ENCODE measurements at regions not wholly inside any gene's neighbourhood (a gene's known extent, or its start where the extent isn't known, plus 50 kb on each side); places are given as distances from the start of the nearest gene placed in this dataset.

DNA sequence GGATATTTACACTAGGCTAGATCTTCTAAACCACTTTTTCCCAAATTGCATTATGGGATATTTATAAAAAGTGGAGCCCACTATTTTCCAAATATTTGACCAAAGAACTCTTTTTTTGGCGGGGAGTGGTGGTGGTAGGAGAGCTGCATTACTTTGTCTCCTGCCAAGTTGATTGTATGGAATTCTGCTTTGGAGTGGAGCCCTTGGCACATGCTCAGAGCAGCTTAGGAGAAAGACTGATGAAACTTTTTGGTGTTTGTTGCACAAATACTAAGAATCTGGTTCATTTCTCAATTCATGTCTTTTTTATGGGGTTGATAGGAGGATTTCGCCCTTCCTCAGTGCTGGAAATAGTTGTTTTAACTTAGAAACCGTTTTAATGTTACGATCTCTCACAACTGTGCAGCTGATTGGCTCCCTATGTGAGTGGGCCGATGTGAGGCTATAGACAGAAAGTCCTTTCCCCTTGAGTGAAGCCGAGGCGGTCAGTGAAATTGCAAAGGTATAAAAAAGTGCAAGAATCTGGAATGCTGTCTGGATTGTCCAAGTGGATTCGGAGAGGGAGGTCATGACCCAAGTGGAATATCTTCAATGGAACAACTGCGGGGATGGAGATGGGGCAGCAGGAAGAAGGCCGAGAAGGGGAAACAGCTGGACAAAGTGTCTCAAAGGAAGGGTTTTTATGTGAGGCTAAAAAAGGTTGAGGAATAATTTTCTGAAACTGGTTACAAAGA lies 415.9 kb downstream of the FGF9 start:
- Histone ChIP-seq H3K36me3 (ENCODE audit: insufficient read depth, low read length) (no peaks in the 10 kb centered on the region), H3K4me1 (ENCODE audit: insufficient read depth, low read length, poor library complexity, severe bottlenecking) (peaks cover 13% of the 10 kb centered on the region), H3K4me3 (ENCODE audit: low read length, poor library complexity, severe bottlenecking) (no peak overlapping the region), H4K20me1 (ENCODE audit: insufficient read depth, low read length, poor library complexity, severe bottlenecking) (no peaks in the 10 kb centered on the region), H3F3A (ENCODE audit: low read depth) (no peaks in the 10 kb centered on the region), H2AFZ (ENCODE audit: low read length) (no peak overlapping the region), H3K9ac (ENCODE audit: low read depth, low read length, poor library complexity, severe bottlenecking) (no peak overlapping the region), H3K9me2 (replicated peaks; ENCODE audit: low read depth, low read length) (no peaks in the 10 kb centered on the region), H3K79me2 (ENCODE audit: insufficient read depth, low read length) (no peaks in the 10 kb centered on the region), H3K4me2 (ENCODE audit: low read depth, low read length, poor library complexity, severe bottlenecking) (no peak overlapping the region), H3K9me3 (ENCODE audit: insufficient read depth, low read depth, low read length) (no peaks in the 10 kb centered on the region), H3K27me3 (ENCODE audit: insufficient read depth, low read length, poor library complexity, severe bottlenecking) (no peaks in the 10 kb centered on the region)
- TF ChIP-seq EZH2phosphoT487 (IDR thresholded peaks at IDR 0.05; ENCODE audit: borderline replicate concordance) = no peak
- TF ChIP-seq, protein P1, sequence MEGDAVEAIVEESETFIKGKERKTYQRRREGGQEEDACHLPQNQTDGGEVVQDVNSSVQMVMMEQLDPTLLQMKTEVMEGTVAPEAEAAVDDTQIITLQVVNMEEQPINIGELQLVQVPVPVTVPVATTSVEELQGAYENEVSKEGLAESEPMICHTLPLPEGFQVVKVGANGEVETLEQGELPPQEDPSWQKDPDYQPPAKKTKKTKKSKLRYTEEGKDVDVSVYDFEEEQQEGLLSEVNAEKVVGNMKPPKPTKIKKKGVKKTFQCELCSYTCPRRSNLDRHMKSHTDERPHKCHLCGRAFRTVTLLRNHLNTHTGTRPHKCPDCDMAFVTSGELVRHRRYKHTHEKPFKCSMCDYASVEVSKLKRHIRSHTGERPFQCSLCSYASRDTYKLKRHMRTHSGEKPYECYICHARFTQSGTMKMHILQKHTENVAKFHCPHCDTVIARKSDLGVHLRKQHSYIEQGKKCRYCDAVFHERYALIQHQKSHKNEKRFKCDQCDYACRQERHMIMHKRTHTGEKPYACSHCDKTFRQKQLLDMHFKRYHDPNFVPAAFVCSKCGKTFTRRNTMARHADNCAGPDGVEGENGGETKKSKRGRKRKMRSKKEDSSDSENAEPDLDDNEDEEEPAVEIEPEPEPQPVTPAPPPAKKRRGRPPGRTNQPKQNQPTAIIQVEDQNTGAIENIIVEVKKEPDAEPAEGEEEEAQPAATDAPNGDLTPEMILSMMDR (conservative IDR thresholded peaks at IDR 0.05; ENCODE audit: low read length) = no peak

DNA sequence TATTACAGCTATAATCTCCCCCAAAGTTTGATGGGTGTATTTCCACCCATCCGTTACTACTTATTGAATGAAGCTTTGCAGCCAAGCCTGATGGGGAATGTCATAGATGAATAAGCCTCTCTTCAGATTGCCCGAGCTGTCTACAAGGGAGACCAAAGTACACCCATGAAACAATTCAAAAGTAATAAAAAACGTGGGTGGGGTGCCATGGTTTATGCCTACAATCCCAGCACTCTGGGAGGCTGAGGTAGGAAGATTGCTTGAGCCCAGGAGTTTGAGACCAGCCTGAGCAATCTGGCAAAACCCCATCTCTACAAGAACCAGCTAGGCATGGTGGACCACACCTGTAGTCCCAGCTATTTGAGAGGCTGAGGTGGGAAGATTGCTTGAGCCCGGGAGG lies 419.2 kb downstream of the FGF9 start:
- no peaks in the 10 kb centered on the region for H4K20me1 ChIP-seq (ENCODE audit: insufficient read depth, low read length, poor library complexity, severe bottlenecking)

GRCh38 chr13:22091222-22091970 lies 420.5 kb downstream of the FGF9 start:
- H3K79me2 ChIP-seq (ENCODE audit: insufficient read depth, low read length) = no peaks in the 10 kb centered on the region
- no peaks in the 10 kb centered on the region for H3K27me3 ChIP-seq (ENCODE audit: insufficient read depth, low read length, poor library complexity, severe bottlenecking)
- H3K4me2 ChIP-seq (ENCODE audit: low read depth, low read length, poor library complexity, severe bottlenecking) = no peak overlapping the region
- TF ChIP-seq, protein P1 (conservative IDR thresholded peaks at IDR 0.05; ENCODE audit: low read length) = no peak
- TF ChIP-seq EZH2phosphoT487 (IDR thresholded peaks at IDR 0.05; ENCODE audit: borderline replicate concordance) = no peak
- no peaks in the 10 kb centered on the region for H4K20me1 ChIP-seq (ENCODE audit: insufficient read depth, low read length, poor library complexity, severe bottlenecking)
- H3K9ac ChIP-seq (ENCODE audit: low read depth, low read length, poor library complexity, severe bottlenecking) = no peak overlapping the region
- H3F3A ChIP-seq (ENCODE audit: low read depth) = no peaks in the 10 kb centered on the region
- no peaks in the 10 kb centered on the region for H3K9me3 ChIP-seq (ENCODE audit: insufficient read depth, low read depth, low read length)
- H3K4me3 ChIP-seq (ENCODE audit: low read length, poor library complexity, severe bottlenecking) = no peak overlapping the region
- H3K36me3 ChIP-seq (ENCODE audit: insufficient read depth, low read length) = no peaks in the 10 kb centered on the region
- H3K4me1 ChIP-seq (ENCODE audit: insufficient read depth, low read length, poor library complexity, severe bottlenecking) = no peaks in the 10 kb centered on the region
- H3K9me2 ChIP-seq (replicated peaks; ENCODE audit: low read depth, low read length) = no peaks in the 10 kb centered on the region
- no peak overlapping the region for H2AFZ ChIP-seq (ENCODE audit: low read length)

More for the DNA sequence above, 419.2 kb downstream of the FGF9 start:
- H3K9ac ChIP-seq (ENCODE audit: low read depth, low read length, poor library complexity, severe bottlenecking) = no peak overlapping the region
- no peaks in the 10 kb centered on the region for H3K9me3 ChIP-seq (ENCODE audit: insufficient read depth, low read depth, low read length)
- no peaks in the 10 kb centered on the region for H3K79me2 ChIP-seq (ENCODE audit: insufficient read depth, low read length)
- no peak overlapping the region for H2AFZ ChIP-seq (ENCODE audit: low read length)
- no peak overlapping the region for H3K4me2 ChIP-seq (ENCODE audit: low read depth, low read length, poor library complexity, severe bottlenecking)
- no peak overlapping the region for H3K4me3 ChIP-seq (ENCODE audit: low read length, poor library complexity, severe bottlenecking)
- no peaks in the 10 kb centered on the region for H3K36me3 ChIP-seq (ENCODE audit: insufficient read depth, low read length)
- H3K4me1 ChIP-seq (ENCODE audit: insufficient read depth, low read length, poor library complexity, severe bottlenecking) = no peaks in the 10 kb centered on the region
- H3F3A ChIP-seq (ENCODE audit: low read depth) = no peaks in the 10 kb centered on the region
- no peaks in the 10 kb centered on the region for H3K9me2 ChIP-seq (replicated peaks; ENCODE audit: low read depth, low read length)
- H3K27me3 ChIP-seq (ENCODE audit: insufficient read depth, low read length, poor library complexity, severe bottlenecking) = no peaks in the 10 kb centered on the region
- TF ChIP-seq EZH2phosphoT487 (IDR thresholded peaks at IDR 0.05; ENCODE audit: borderline replicate concordance) = no peak
- TF ChIP-seq, protein P1 (conservative IDR thresholded peaks at IDR 0.05; ENCODE audit: low read length) = no peak
